CD14-positive monocyte (primary cell): ENCODE measurements at regions not wholly inside any gene's neighbourhood (a gene's known extent, or its start where the extent isn't known, plus 50 kb on each side); places are given as distances from the start of the nearest gene placed in this dataset.

Experiments
- DNase-seq, 3 donors: peaks; one replicate each; pipeline ENCODE4 v3.0.0-alpha.2; 2011 to 2022
- H2AFZ ChIP-seq: 2 replicates; pipeline ENCODE4 v1.6.0; 2012; ENCODE audit warnings: mild to moderate bottlenecking, low read depth, low read length, inconsistent platforms; ENCODE audit not compliant: insufficient read depth, poor library complexity, severe bottlenecking
- H3K27ac ChIP-seq, 2 donors: 1 replicate in 1 of 2; 2 replicates in 1 of 2; pipeline ENCODE4 v1.5.1; 2012 to 2013; ENCODE audit warnings: low read length in 2 of 2, control low read depth in 1 of 2, inconsistent platforms in 1 of 2, low read depth in 1 of 2, mild to moderate bottlenecking in 1 of 2
- H3K27me3 ChIP-seq, 2 donors: one replicate each; pipeline versions ENCODE4 v1.6.0 to v1.6.1; 2011 to 2013; ENCODE audit warnings: low read length in 2 of 2; ENCODE audit not compliant: control insufficient read depth in 2 of 2, insufficient read depth in 2 of 2
- H3K36me3 ChIP-seq, 2 donors: replicated peaks in 1 of 2; 1 replicate in 1 of 2; 2 replicates in 1 of 2; pipeline versions ENCODE4 v1.5.1 to v1.6.1; 2012 to 2013; ENCODE audit warnings: low read length in 2 of 2, control low read depth in 1 of 2, inconsistent platforms in 1 of 2, mild to moderate bottlenecking in 1 of 2; ENCODE audit not compliant: insufficient read depth in 2 of 2, control insufficient read depth in 1 of 2
- H3K4me1 ChIP-seq, 2 donors: 1 replicate in 1 of 2; 2 replicates in 1 of 2; pipeline versions ENCODE4 v1.5.1 to v1.6.1; 2012 to 2013; ENCODE audit warnings: low read length in 2 of 2, control low read depth in 1 of 2, inconsistent platforms in 1 of 2, mild to moderate bottlenecking in 1 of 2, moderate library complexity in 1 of 2; ENCODE audit not compliant: insufficient read depth in 2 of 2, control insufficient read depth in 1 of 2
- H3K4me2 ChIP-seq: replicated peaks from 2 replicates; pipeline ENCODE3; 2012; ENCODE audit warnings: low read length, moderate library complexity, mild to moderate bottlenecking; ENCODE audit not compliant: poor library complexity, severe bottlenecking; ENCODE audit errors: extremely low read depth
- H3K4me3 ChIP-seq, 3 experiments: fragments of 200-600 bp in 1 of 3; sonication (generic) in 1 of 3; replicated peaks in 1 of 3; 1 replicate in 2 of 3; 2 replicates in 1 of 3; pipeline ENCODE4 v1.5.1; 2011 to 2013; ENCODE audit warnings: low read length in 3 of 3, mild to moderate bottlenecking in 3 of 3, control low read depth in 2 of 3, low read depth in 2 of 3, inconsistent platforms in 1 of 3, moderate library complexity in 1 of 3
- H3K79me2 ChIP-seq: 2 replicates; pipeline ENCODE4 v1.6.0; 2012; ENCODE audit warnings: mild to moderate bottlenecking, control low read depth, inconsistent platforms, low read length, moderate library complexity; ENCODE audit not compliant: insufficient read depth
- H3K9ac ChIP-seq: 2 replicates; pipeline ENCODE4 v1.6.0; 2017; ENCODE audit warnings: low read length, mild to moderate bottlenecking; ENCODE audit not compliant: insufficient read depth, poor library complexity, severe bottlenecking
- H3K9me3 ChIP-seq, 2 donors: replicated peaks in 1 of 2; 1 replicate in 1 of 2; 2 replicates in 1 of 2; pipeline versions ENCODE4 v1.5.1 to v1.6.1; 2012 to 2013; ENCODE audit warnings: low read length in 2 of 2, control low read depth in 1 of 2; ENCODE audit not compliant: control insufficient read depth in 1 of 2, insufficient read depth in 1 of 2
- H4K20me1 ChIP-seq: 2 replicates; pipeline ENCODE4 v1.6.0; 2012; ENCODE audit warnings: mild to moderate bottlenecking, low read length, control low read depth, moderate library complexity; ENCODE audit not compliant: insufficient read depth
- H3K27ac Mint-ChIP-seq, 7 donors: one replicate each; pipeline ENCODE4 v1.8.0; 2020; ENCODE audit warnings: mild to moderate bottlenecking in 7 of 7, mixed read lengths in 7 of 7, moderate library complexity in 6 of 7, inconsistent platforms in 2 of 7
- H3K27me3 Mint-ChIP-seq, 3 donors: one replicate each; pipeline ENCODE4 v1.8.0; 2021 to 2022; ENCODE audit warnings: low read depth in 3 of 3, mild to moderate bottlenecking in 3 of 3, mixed read lengths in 3 of 3, moderate library complexity in 3 of 3, inconsistent platforms in 1 of 3
- H3K36me3 Mint-ChIP-seq, 2 donors: one replicate each; pipeline ENCODE4 v1.8.0; 2020; ENCODE audit warnings: mixed read lengths in 2 of 2, inconsistent platforms in 1 of 2, mild to moderate bottlenecking in 1 of 2
- H3K4me1 Mint-ChIP-seq: one replicate; pipeline ENCODE4 v1.8.0; 2020; ENCODE audit warnings: mild to moderate bottlenecking, mixed read lengths
- H3K4me3 Mint-ChIP-seq, 2 donors: one replicate each; pipeline ENCODE4 v1.8.0; 2020; ENCODE audit warnings: mild to moderate bottlenecking in 2 of 2, mixed read lengths in 2 of 2, moderate library complexity in 1 of 2
- H3K9me3 Mint-ChIP-seq, 7 donors: one replicate each; pipeline ENCODE4 v1.8.0; 2020 to 2022; ENCODE audit warnings: mixed read lengths in 7 of 7, mild to moderate bottlenecking in 6 of 7, moderate library complexity in 6 of 7, inconsistent platforms in 2 of 7
- WGBS: methylation state at CpG from one replicate; pipeline ENCODE4 v1.1.5; 2013; ENCODE audit warnings: missing lambda C conversion rate; ENCODE audit not compliant: insufficient coverage; 5-methylcytosine and 5-hydroxymethylcytosine counted together
- intact Hi-C, 2 donors: fragments of 100-400 bp; cut with micrococcal nuclease; formaldehyde crosslinking; loops; one replicate each; pipeline versions ENCODE4 v1.15.0 to v1.15.1; 2023
- TF ChIP-seq, protein P1 (sequence below): fragments of 200-600 bp; IDR thresholded peaks from one replicate; pipeline ENCODE4 v1.8.0; 2022; ENCODE audit warnings: antibody characterized with exemption, mild to moderate bottlenecking

DNA sequence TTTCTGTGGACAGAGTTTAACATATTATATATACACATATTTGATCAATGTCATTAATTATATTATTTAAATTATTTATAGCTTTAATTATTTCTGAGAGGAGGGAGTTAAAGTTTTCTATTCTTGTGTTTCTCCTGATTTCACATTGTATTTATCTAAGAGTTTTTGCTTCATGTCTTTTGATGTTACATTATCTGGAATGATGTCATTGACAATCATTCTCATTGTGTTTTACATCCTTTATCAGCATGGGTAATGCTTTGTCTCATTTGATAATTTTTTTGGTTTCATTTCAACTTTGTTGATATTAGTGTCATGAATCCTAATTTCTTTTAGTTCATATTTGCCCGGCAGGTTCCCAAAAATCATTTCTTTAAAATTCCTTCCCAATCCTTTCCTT, 56.7 kb upstream of the TOX2 start:
- no peaks in the 10 kb centered on the region for H4K20me1 ChIP-seq
- no peaks in the 10 kb centered on the region for H3K4me1 ChIP-seq
- no peaks in the 10 kb centered on the region for H3K9me3 ChIP-seq
- intact Hi-C loops, result no loop called here
- H3K27ac ChIP-seq, result no peak overlapping the region
- H3K27me3 ChIP-seq, result peaks cover 6 to 7% of the 10 kb centered on the region in 2 donors
- no peak overlapping the region for H3K27ac Mint-ChIP-seq
- H3K36me3 Mint-ChIP-seq, result no peaks in the 10 kb centered on the region
- no peak overlapping the region for H3K4me2 ChIP-seq
- H3K36me3 ChIP-seq, result no peaks in the 10 kb centered on the region
- peaks cover 0 to 4% (median 0%) of the 10 kb centered on the region in 7 donors for H3K9me3 Mint-ChIP-seq
- no peaks in the 10 kb centered on the region for H3K79me2 ChIP-seq
- H2AFZ ChIP-seq, result no peak overlapping the region
- H3K4me1 Mint-ChIP-seq, result no peaks in the 10 kb centered on the region
- H3K4me3 ChIP-seq, result no peak overlapping the region
- TF ChIP-seq, protein P1, sequence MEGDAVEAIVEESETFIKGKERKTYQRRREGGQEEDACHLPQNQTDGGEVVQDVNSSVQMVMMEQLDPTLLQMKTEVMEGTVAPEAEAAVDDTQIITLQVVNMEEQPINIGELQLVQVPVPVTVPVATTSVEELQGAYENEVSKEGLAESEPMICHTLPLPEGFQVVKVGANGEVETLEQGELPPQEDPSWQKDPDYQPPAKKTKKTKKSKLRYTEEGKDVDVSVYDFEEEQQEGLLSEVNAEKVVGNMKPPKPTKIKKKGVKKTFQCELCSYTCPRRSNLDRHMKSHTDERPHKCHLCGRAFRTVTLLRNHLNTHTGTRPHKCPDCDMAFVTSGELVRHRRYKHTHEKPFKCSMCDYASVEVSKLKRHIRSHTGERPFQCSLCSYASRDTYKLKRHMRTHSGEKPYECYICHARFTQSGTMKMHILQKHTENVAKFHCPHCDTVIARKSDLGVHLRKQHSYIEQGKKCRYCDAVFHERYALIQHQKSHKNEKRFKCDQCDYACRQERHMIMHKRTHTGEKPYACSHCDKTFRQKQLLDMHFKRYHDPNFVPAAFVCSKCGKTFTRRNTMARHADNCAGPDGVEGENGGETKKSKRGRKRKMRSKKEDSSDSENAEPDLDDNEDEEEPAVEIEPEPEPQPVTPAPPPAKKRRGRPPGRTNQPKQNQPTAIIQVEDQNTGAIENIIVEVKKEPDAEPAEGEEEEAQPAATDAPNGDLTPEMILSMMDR, result no peak
- H3K9ac ChIP-seq, result no peak overlapping the region
- H3K27me3 Mint-ChIP-seq, result peaks cover 15 to 28% (median 26%) of the 10 kb centered on the region in 3 donors
- WGBS, result no CpG with 5 or more reads among the region's 1 CpG
- no peak for DNase-seq
- no peak overlapping the region for H3K4me3 Mint-ChIP-seq

- Histone ChIP-seq H4K20me1 (no peaks in the 10 kb centered on the region), H3K9me3 (no peaks in the 10 kb centered on the region), H3K79me2 (no peaks in the 10 kb centered on the region), H3K4me1 (no peaks in the 10 kb centered on the region), H3K4me2 (no peak overlapping the region), H3K27me3 (peaks cover 6 to 7% of the 10 kb centered on the region in 2 donors), H3K36me3 (no peaks in the 10 kb centered on the region), H3K27ac (no peak overlapping the region), H3K4me3 (no peak overlapping the region), H2AFZ (no peak overlapping the region), H3K9ac (no peak overlapping the region)
- intact Hi-C loops, result no loop called here
- TF ChIP-seq, protein P1, result no peak
- DNase-seq, result no peak
- Mint-ChIP-seq H3K27ac (no peak overlapping the region), H3K4me1 (no peaks in the 10 kb centered on the region), H3K4me3 (no peak overlapping the region), H3K36me3 (no peaks in the 10 kb centered on the region), H3K27me3 (peaks cover 16 to 27% (median 25%) of the 10 kb centered on the region in 3 donors), H3K9me3 (peaks cover 0 to 4% (median 1%) of the 10 kb centered on the region in 7 donors)
These were observed 57.5 kb upstream of the TOX2 start for GRCh38 chr20:43857127-43857526.
